Liver (tissue), 8 donors: ENCODE measurements at regions not wholly inside any gene's neighbourhood (a gene's known extent, or its start where the extent isn't known, plus 50 kb on each side); places are given as distances from the start of the nearest gene placed in this dataset.

Source experiments
- DNase-seq: peaks from one replicate; pipeline ENCODE4 v3.0.0-alpha.2; 2017; ENCODE audit warnings: low spot score
- H3K27ac ChIP-seq, 2 donors: one replicate each; pipeline ENCODE4 v1.7.0; 2013; ENCODE audit warnings: inconsistent platforms in 2 of 2, low read length in 2 of 2, control low read depth in 1 of 2, low read depth in 1 of 2, mild to moderate bottlenecking in 1 of 2
- H3K27me3 ChIP-seq, 4 donors: one replicate each; pipeline versions ENCODE4 v1.6.1 to v1.7.0; 2013; ENCODE audit warnings: low read length in 3 of 4, inconsistent platforms in 1 of 4, mild to moderate bottlenecking in 1 of 4, moderate library complexity in 1 of 4; ENCODE audit not compliant: control insufficient read depth in 4 of 4, insufficient read depth in 4 of 4
- H3K36me3 ChIP-seq, 4 donors: one replicate each; pipeline versions ENCODE4 v1.6.1 to v1.7.0; 2013; ENCODE audit warnings: low read length in 3 of 4, mild to moderate bottlenecking in 3 of 4, low read depth in 1 of 4, moderate library complexity in 1 of 4; ENCODE audit not compliant: control insufficient read depth in 4 of 4, insufficient read depth in 3 of 4
- H3K4me1 ChIP-seq, 4 donors: one replicate each; pipeline versions ENCODE4 v1.6.1 to v1.7.0; 2013; ENCODE audit warnings: low read length in 3 of 4, mild to moderate bottlenecking in 3 of 4, moderate library complexity in 1 of 4; ENCODE audit not compliant: control insufficient read depth in 4 of 4, insufficient read depth in 4 of 4
- H3K4me3 ChIP-seq, 3 donors: one replicate each; pipeline versions ENCODE4 v1.6.1 to v1.7.0; 2013; ENCODE audit warnings: low read length in 3 of 3, control low read depth in 1 of 3, low read depth in 1 of 3, mild to moderate bottlenecking in 1 of 3
- H3K9ac ChIP-seq, 2 donors: one replicate each; pipeline ENCODE4 v1.7.0; 2013; ENCODE audit warnings: low read length in 2 of 2, mild to moderate bottlenecking in 2 of 2, moderate library complexity in 2 of 2, control low read depth in 1 of 2, low read depth in 1 of 2
- H3K9me3 ChIP-seq, 4 donors: one replicate each; pipeline versions ENCODE4 v1.6.1 to v1.7.0; 2013; ENCODE audit warnings: low read length in 3 of 4; ENCODE audit not compliant: control insufficient read depth in 4 of 4
- ATF3 ChIP-seq: IDR thresholded peaks from 2 replicates; pipeline ENCODE4 v1.6.1; 2016; ENCODE audit warnings: antibody characterized with exemption
- CTCF ChIP-seq: fragments of 150-350 bp; IDR thresholded peaks from 2 replicates; pipeline ENCODE4 v1.5.1; 2017; ENCODE audit warnings: improper control_type of control experiment, low read depth, low read length; ENCODE audit not compliant: missing input control
- EGR1 ChIP-seq, 2 donors: IDR thresholded peaks; 2 replicates each; pipeline ENCODE4 v1.6.1; 2016 to 2018; ENCODE audit warnings: antibody characterized with exemption in 2 of 2, low read depth in 2 of 2
- FOXA1 ChIP-seq: IDR thresholded peaks from 2 replicates; pipeline ENCODE4 v1.6.1; 2016; ENCODE audit warnings: antibody characterized with exemption
- FOXA2 ChIP-seq: IDR thresholded peaks from 2 replicates; pipeline ENCODE4 v1.6.1; 2016; ENCODE audit warnings: antibody characterized with exemption
- GABPA ChIP-seq, 2 donors: IDR thresholded peaks in 1 of 2; conservative IDR thresholded peaks in 1 of 2; 2 replicates each; pipeline ENCODE4 v1.6.1; 2016; ENCODE audit warnings: antibody characterized with exemption in 2 of 2, mild to moderate bottlenecking in 1 of 2, moderate library complexity in 1 of 2
- HNF4A ChIP-seq, 2 donors: conservative IDR thresholded peaks; 2 replicates each; pipeline ENCODE4 v1.6.1; 2016; ENCODE audit warnings: antibody characterized with exemption in 2 of 2, mild to moderate bottlenecking in 2 of 2
- HNF4G ChIP-seq: IDR thresholded peaks from 2 replicates; pipeline ENCODE4 v1.6.1; 2016; ENCODE audit warnings: antibody characterized with exemption
- JUND ChIP-seq, 2 donors: IDR thresholded peaks; 2 replicates each; pipeline ENCODE4 v1.6.1; 2016; ENCODE audit warnings: antibody characterized with exemption in 2 of 2
- MAX ChIP-seq: IDR thresholded peaks from 2 replicates; pipeline ENCODE4 v1.6.1; 2016; ENCODE audit warnings: antibody characterized with exemption
- NR2F2 ChIP-seq: IDR thresholded peaks from 2 replicates; pipeline ENCODE4 v1.6.1; 2016; ENCODE audit warnings: antibody characterized with exemption
- RAD21 ChIP-seq, 2 donors: IDR thresholded peaks; 2 replicates each; pipeline ENCODE4 v1.6.1; 2016; ENCODE audit warnings: antibody characterized with exemption in 2 of 2, mild to moderate bottlenecking in 2 of 2
- REST ChIP-seq: IDR thresholded peaks from 2 replicates; pipeline ENCODE4 v1.6.1; 2016; ENCODE audit warnings: antibody characterized with exemption, mild to moderate bottlenecking
- RXRA ChIP-seq, 2 donors: IDR thresholded peaks; 2 replicates each; pipeline ENCODE4 v1.6.1; 2017 to 2018; ENCODE audit warnings: antibody characterized with exemption in 2 of 2, mild to moderate bottlenecking in 1 of 2
- SP1 ChIP-seq: IDR thresholded peaks from 2 replicates; pipeline ENCODE4 v1.6.1; 2018; ENCODE audit warnings: antibody characterized with exemption, mild to moderate bottlenecking
- TAF1 ChIP-seq: conservative IDR thresholded peaks from 2 replicates; pipeline ENCODE4 v1.6.1; 2016; ENCODE audit warnings: antibody characterized with exemption, mild to moderate bottlenecking
- YY1 ChIP-seq: IDR thresholded peaks from 2 replicates; pipeline ENCODE4 v1.6.1; 2016; ENCODE audit warnings: antibody characterized with exemption, mild to moderate bottlenecking
- ZBTB33 ChIP-seq: IDR thresholded peaks from 2 replicates; pipeline ENCODE4 v1.6.1; 2016; ENCODE audit warnings: antibody characterized with exemption
- WGBS: extraction: QIAGEN DNeasy Blood & Tissue Kit; methylation state at CpG from one replicate; pipeline ENCODE4 v1.1.7; 2013; 5-methylcytosine and 5-hydroxymethylcytosine counted together
- donor health status: healthy.
- donor health status: healthy.
- donor health status: healthy.
- donor health status: healthy.
- donor health status: healthy.

- H3K4me1 ChIP-seq = no peaks in the 10 kb centered on the region
- DNase-seq = no peak
- 79% methylated on average over 6 of the region's 6 CpGs for WGBS
- no peak overlapping the region for H3K4me3 ChIP-seq
- H3K9ac ChIP-seq = no peak overlapping the region
- no peak for TF ChIP-seq HNF4A (conservative IDR thresholded peaks at IDR 0.05)
- TF ChIP-seq SP1 = no peak
- no peak for TF ChIP-seq RXRA (IDR thresholded peaks at IDR 0.05)
- no peak for TF ChIP-seq EGR1 (IDR thresholded peaks at IDR 0.05; ENCODE audit: low read depth in 2 of 2)
- no peak for TF ChIP-seq MAX
- no peak for TF ChIP-seq FOXA2
- TF ChIP-seq YY1 = no peak
- TF ChIP-seq NR2F2 = no peak
- no peak for TF ChIP-seq HNF4G
- TF ChIP-seq TAF1 = no peak
- no peak for TF ChIP-seq REST
- no peaks in the 10 kb centered on the region for H3K36me3 ChIP-seq
- peaks cover 0 to 6% (median 0%) of the 10 kb centered on the region in 4 donors for H3K9me3 ChIP-seq
- H3K27ac ChIP-seq = no peak overlapping the region
- H3K27me3 ChIP-seq = no peaks in the 10 kb centered on the region
Measured at GRCh38 chr10:130230611-130231010, 94.4 kb downstream of the GLRX3 start.

GRCh38 chr10:130231251-130231741, 95.1 kb downstream of the GLRX3 start:
- peaks cover 0 to 6% (median 0%) of the 10 kb centered on the region in 4 donors for H3K9me3 ChIP-seq
- no peak for DNase-seq
- 92% methylated on average over 15 of the region's 15 CpGs for WGBS
- H3K9ac ChIP-seq = no peak overlapping the region
- no peaks in the 10 kb centered on the region for H3K4me1 ChIP-seq
- no peaks in the 10 kb centered on the region for H3K27me3 ChIP-seq
- no peaks in the 10 kb centered on the region for H3K36me3 ChIP-seq
- H3K4me3 ChIP-seq = no peak overlapping the region
- H3K27ac ChIP-seq = no peak overlapping the region
- no peak for TF ChIP-seq FOXA1
- TF ChIP-seq FOXA2 = no peak
- TF ChIP-seq ATF3 = no peak
- no peak for TF ChIP-seq REST
- TF ChIP-seq GABPA (IDR thresholded peaks at IDR 0.05 in 1 of 2, conservative IDR thresholded peaks at IDR 0.05 in 1 of 2) = no peak
- TF ChIP-seq ZBTB33 = no peak
- no peak for TF ChIP-seq HNF4G
- TF ChIP-seq RAD21 (IDR thresholded peaks at IDR 0.05) = no peak
- no peak for TF ChIP-seq MAX
- TF ChIP-seq EGR1 (IDR thresholded peaks at IDR 0.05; ENCODE audit: low read depth in 2 of 2) = no peak
- TF ChIP-seq CTCF = no peak
- no peak for TF ChIP-seq SP1
- TF ChIP-seq JUND (IDR thresholded peaks at IDR 0.05) = no peak
- TF ChIP-seq NR2F2 = no peak
- TF ChIP-seq TAF1 = no peak
- TF ChIP-seq RXRA (IDR thresholded peaks at IDR 0.05) = no peak
- TF ChIP-seq YY1 = no peak
